ENCODE measurements at regions not wholly inside any gene's neighbourhood (a gene's known extent, or its start where the extent isn't known, plus 50 kb on each side); places are given as distances from the start of the nearest gene placed in this dataset.

GRCh38 chr6:24009319-24009718, 116.7 kb upstream of the NRSN1 start:
- in situ Hi-C loops (cut with MboI; ENCODE audit: low sequenced_read_pairs) (no loop called here), intact Hi-C loops (cut with micrococcal nuclease) (no loop called here), dilution Hi-C loops (cut with HindIII; ENCODE audit: low sequenced_read_pairs, unreplicated experiment) (no loop called here)
- H3K79me1 ChIP-seq (ENCODE audit: low read depth in 1 of 2, low read length in 2 of 2) = no peaks in the 10 kb centered on the region
- BruUV-seq (replicated peaks) = no TSS peak
- H2AFZ ChIP-seq (replicated peaks; ENCODE audit: low read length, poor library complexity) = no peak overlapping the region
- DNase-seq (no peak), ATAC-seq (ENCODE audit: low read depth) (no peak)
- H3K27ac ChIP-seq (ENCODE audit: insufficient read depth, low read length) = no peak overlapping the region
- no peak overlapping the region for H2BK20ac ChIP-seq (ENCODE audit: low read depth, low read length)
- no peak overlapping the region for H3K4me2 ChIP-seq (ENCODE audit: low read depth, low read length)
- no peaks in the 10 kb centered on the region for H3K36me3 ChIP-seq (ENCODE audit: control insufficient read depth, insufficient read depth, low read length)
- H4K8ac ChIP-seq (ENCODE audit: low read depth in 2 of 2, low read length in 2 of 2) = no peak overlapping the region
- H3K9me3 ChIP-seq (ENCODE audit: control insufficient read depth, insufficient read depth, low read length) = peaks cover 16% of the 10 kb centered on the region
- no peak overlapping the region for H2BK15ac ChIP-seq (ENCODE audit: low read depth, low read length)
- H2BK120ac ChIP-seq (ENCODE audit: low read depth, low read length) = no peak overlapping the region
- H3K14ac ChIP-seq (replicated peaks; ENCODE audit: low read depth, low read length) = no peak overlapping the region
- H3K23ac ChIP-seq (ENCODE audit: low read depth, low read length) = no peak overlapping the region
- no peaks in the 10 kb centered on the region for H3K9me1 ChIP-seq (ENCODE audit: insufficient read depth, low read length)
- no CpG with 5 or more reads among the region's 4 CpGs for WGBS, 2 experiments (ENCODE audit: extremely low coverage in 2 of 2, insufficient read length in 1 of 2)
- H2AK5ac ChIP-seq (ENCODE audit: low read depth, low read length) = no peak overlapping the region
- no peak overlapping the region for H2BK5ac ChIP-seq (ENCODE audit: low read depth, low read length, poor library complexity, severe bottlenecking)
- H4K20me1 ChIP-seq (ENCODE audit: insufficient read depth, low read length) = no peaks in the 10 kb centered on the region
- H3K27me3 ChIP-seq (ENCODE audit: control insufficient read depth, insufficient read depth, low read length) = no peaks in the 10 kb centered on the region
- CTCF ChIA-PET = no interaction called here
- POLR2A ChIA-PET (ENCODE audit: unreplicated experiment) = interaction anchor here (0.7 kb wide), 1 partner anchor 26 kb away, joined by 6 read pairs; no protein-coding TSS in a partner anchor
- no peak overlapping the region for H2AK9ac ChIP-seq (replicated peaks; ENCODE audit: low read depth, low read length, poor library complexity)
- no peak overlapping the region for H3K18ac ChIP-seq (ENCODE audit: low read depth, low read length)
- H3K56ac ChIP-seq (ENCODE audit: extremely low read depth, insufficient read depth, low read length) = no peak overlapping the region
- no peaks in the 10 kb centered on the region for H3K4me1 ChIP-seq (ENCODE audit: control insufficient read depth, insufficient read depth, low read length)
- no peak overlapping the region for H4K5ac ChIP-seq (ENCODE audit: low read depth, low read length)
- no peak overlapping the region for H3K4me3 ChIP-seq (ENCODE audit: insufficient read depth, low read depth, low read length)
- no peak overlapping the region for H4K91ac ChIP-seq (ENCODE audit: insufficient read depth, low read depth, low read length)
- H3K4ac ChIP-seq (ENCODE audit: low read depth, low read length) = no peak overlapping the region
- TF ChIP-seq RAD21 (IDR thresholded peaks at IDR 0.05; ENCODE audit: low read length) (no peak), CHD1 (IDR thresholded peaks at IDR 0.05; ENCODE audit: low read depth, low read length) (no peak), ELK1 (IDR thresholded peaks at IDR 0.05; ENCODE audit: borderline replicate concordance, low read depth, low read length) (no peak), MXI1 (IDR thresholded peaks at IDR 0.05; ENCODE audit: borderline replicate concordance, low read depth, low read length) (no peak), MAZ (IDR thresholded peaks at IDR 0.05; ENCODE audit: borderline replicate concordance, low read depth, low read length) (no peak), MAFK (IDR thresholded peaks at IDR 0.05; ENCODE audit: low read depth, low read length) (no peak), RCOR1 (IDR thresholded peaks at IDR 0.05; ENCODE audit: insufficient replicate concordance, low read length) (no peak), RFX5 (IDR thresholded peaks at IDR 0.05; ENCODE audit: low read depth, low read length) (no peak), SMC3 (IDR thresholded peaks at IDR 0.05; ENCODE audit: low read depth, low read length) (no peak)
- no peak overlapping the region for H3K9ac ChIP-seq (ENCODE audit: low read depth, low read length)
